ENCODE measurements at regions not wholly inside any gene's neighbourhood (a gene's known extent, or its start where the extent isn't known, plus 50 kb on each side); places are given as distances from the start of the nearest gene placed in this dataset.

- no peak for TF ChIP-seq CTCF (IDR thresholded peaks at IDR 0.05)
Observed at GRCh38 chr1:82064691-82065090, 264.0 kb downstream of the ADGRL2 start.

GRCh38 chr1:82062206-82062605, 261.5 kb downstream of the ADGRL2 start:
- no peak for TF ChIP-seq CTCF (IDR thresholded peaks at IDR 0.05)

- no peak for TF ChIP-seq CTCF (IDR thresholded peaks at IDR 0.05)
Observed at GRCh38 chr1:82059959-82060358, 259.2 kb downstream of the ADGRL2 start.

GRCh38 chr1:82057011-82057410, 256.3 kb downstream of the ADGRL2 start:
- TF ChIP-seq CTCF (IDR thresholded peaks at IDR 0.05) = no peak

- TF ChIP-seq CTCF (IDR thresholded peaks at IDR 0.05) = no peak
Observed at GRCh38 chr1:82052563-82052962, 251.8 kb downstream of the ADGRL2 start.

GRCh38 chr1:82048596-82048995, 247.9 kb downstream of the ADGRL2 start:
- no peak for TF ChIP-seq CTCF (IDR thresholded peaks at IDR 0.05)

GRCh38 chr1:82045221-82045620, 244.5 kb downstream of the ADGRL2 start:
- no peak for TF ChIP-seq CTCF (IDR thresholded peaks at IDR 0.05)

- TF ChIP-seq CTCF (IDR thresholded peaks at IDR 0.05) = no peak
Observed at GRCh38 chr1:82044536-82044935, 243.8 kb downstream of the ADGRL2 start.
